GM18909 (cell line): ENCODE measurements at regions not wholly inside any gene's neighbourhood (a gene's known extent, or its start where the extent isn't known, plus 50 kb on each side); places are given as distances from the start of the nearest gene placed in this dataset.

Source experiments
- ATAC-seq: cut with Tn5 transposase; IDR thresholded peaks from one replicate; pipeline ENCODE4 v1.9.1; 2021; ENCODE audit warnings: mild to moderate bottlenecking; ENCODE audit not compliant: unreplicated experiment, poor library complexity

- ATAC-seq: no peak
Measured at GRCh38 chr2:128867311-128867710, 548.6 kb upstream of the HS6ST1 start.

GRCh38 chr2:128867936-128868636, 549.4 kb upstream of the HS6ST1 start:
- ATAC-seq: no peak

- ATAC-seq: no peak
Measured at GRCh38 chr2:128868686-128869551, 550.3 kb upstream of the HS6ST1 start.

- ATAC-seq: no peak
Measured at GRCh38 chr2:128874608-128875007, 555.9 kb upstream of the HS6ST1 start.

GRCh38 chr2:128876986-128877983, 558.6 kb upstream of the HS6ST1 start:
- no peak for ATAC-seq

- no peak for ATAC-seq
Measured at GRCh38 chr2:128879161-128879560, 560.5 kb upstream of the HS6ST1 start.

- ATAC-seq: no peak
Measured at GRCh38 chr2:128894896-128895295, 576.2 kb upstream of the HS6ST1 start.

- ATAC-seq: no peak
Measured at GRCh38 chr2:128901572-128902391, 583.1 kb upstream of the HS6ST1 start.

- ATAC-seq: no peak
Measured at GRCh38 chr2:128903637-128904036, 585.0 kb upstream of the HS6ST1 start.

- ATAC-seq: no peak
Measured at GRCh38 chr2:128911276-128911675, 592.6 kb upstream of the HS6ST1 start.

GRCh38 chr2:128914320-128914719, 595.7 kb upstream of the HS6ST1 start:
- no peak for ATAC-seq

GRCh38 chr2:128921751-128922150, 603.1 kb upstream of the HS6ST1 start:
- ATAC-seq: no peak

- no peak for ATAC-seq
Measured at GRCh38 chr2:128922154-128922553, 603.5 kb upstream of the HS6ST1 start.

GRCh38 chr2:128925631-128926030, 607.0 kb upstream of the HS6ST1 start:
- ATAC-seq: no peak

GRCh38 chr2:128930101-128930500, 611.4 kb upstream of the HS6ST1 start:
- ATAC-seq: no peak

- no peak for ATAC-seq
Measured at GRCh38 chr2:128940378-128940777, 621.7 kb upstream of the HS6ST1 start.

GRCh38 chr2:128941751-128942150, 623.1 kb upstream of the HS6ST1 start:
- no peak for ATAC-seq

GRCh38 chr2:128949360-128949759, 630.7 kb upstream of the HS6ST1 start:
- no peak for ATAC-seq

- ATAC-seq: no peak
Measured at GRCh38 chr2:128950758-128951157, 632.1 kb upstream of the HS6ST1 start.

GRCh38 chr2:128958241-128958640, 639.6 kb upstream of the HS6ST1 start:
- no peak for ATAC-seq
